Renal cortex interstitium (tissue), 11 donors: ENCODE measurements at regions not wholly inside any gene's neighbourhood (a gene's known extent, or its start where the extent isn't known, plus 50 kb on each side); places are given as distances from the start of the nearest gene placed in this dataset.
"Not testable (repeated sequence)": the region's sequence is repeated elsewhere in the genome, so short reads cannot be mapped to it uniquely, and the experiment has no call there.

Experiments used
- DNase-seq, 11 donors: peaks; one replicate each; pipeline ENCODE4 v3.0.0-alpha.2; 2013; ENCODE audit warnings: low read depth in 9 of 11, low spot score in 4 of 11; ENCODE audit errors: extremely low read depth in 1 of 11

DNA sequence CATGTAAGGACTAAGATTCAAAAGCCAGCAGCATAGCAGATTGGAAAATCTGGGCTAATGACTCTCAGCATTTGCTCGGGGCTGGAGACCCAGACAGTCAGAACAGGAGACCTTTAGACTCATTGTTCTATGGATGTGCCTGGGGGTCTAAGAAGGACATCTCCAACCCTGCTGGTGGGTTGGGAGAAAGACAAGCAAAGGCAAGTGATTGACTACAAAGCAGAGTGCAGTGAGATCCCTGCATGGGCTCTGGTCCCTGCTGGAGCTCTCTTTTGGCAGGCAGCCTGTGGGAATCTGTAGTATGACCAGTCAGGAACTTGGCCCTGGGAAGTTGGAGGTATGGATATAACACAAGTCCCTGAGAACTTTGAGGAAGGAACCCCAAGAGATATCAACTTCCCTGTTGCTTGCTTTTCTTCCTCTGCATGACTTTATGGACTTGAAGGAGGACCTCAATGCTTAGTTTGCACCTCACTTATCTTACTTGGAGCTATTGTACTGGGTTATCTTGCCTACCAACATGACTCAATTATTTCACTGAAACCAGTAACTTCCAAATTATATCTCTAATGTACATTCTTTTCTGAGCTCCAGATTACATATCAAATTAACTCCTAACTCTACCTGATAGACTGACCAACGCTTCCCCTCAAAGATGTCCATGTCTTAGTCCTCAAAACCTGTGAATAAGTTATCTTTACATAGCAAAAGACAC is 236.0 kb downstream of the CYRIA start:
- DNase-seq = no peak

DNA sequence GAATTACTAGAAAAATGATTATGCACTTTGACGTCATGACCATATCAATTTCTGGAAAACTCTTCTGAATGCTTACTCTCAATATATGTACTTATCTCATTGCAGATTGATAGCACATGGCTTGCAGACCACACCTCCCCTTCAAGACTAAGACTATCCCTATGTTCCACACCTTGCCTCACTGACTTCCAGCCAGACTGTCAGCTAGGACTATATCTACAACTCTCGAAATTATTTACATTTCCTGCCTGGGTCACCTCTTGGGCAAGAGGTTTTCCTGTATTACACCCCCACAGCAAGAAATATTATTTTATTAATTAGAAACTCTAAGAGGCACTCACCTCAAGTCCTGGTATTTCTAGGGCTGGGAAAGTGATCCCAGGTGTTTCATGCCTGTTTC is 236.6 kb downstream of the CYRIA start:
- DNase-seq = no peak

GRCh38 chr2:16425462-16426336 is 239.9 kb downstream of the CYRIA start:
- DNase-seq = no peak

GRCh38 chr2:16420421-16420820 is 245.2 kb downstream of the CYRIA start:
- no peak for DNase-seq

- DNase-seq = no peak
Measured at GRCh38 chr2:16417726-16418125, 247.9 kb downstream of the CYRIA start.

DNA sequence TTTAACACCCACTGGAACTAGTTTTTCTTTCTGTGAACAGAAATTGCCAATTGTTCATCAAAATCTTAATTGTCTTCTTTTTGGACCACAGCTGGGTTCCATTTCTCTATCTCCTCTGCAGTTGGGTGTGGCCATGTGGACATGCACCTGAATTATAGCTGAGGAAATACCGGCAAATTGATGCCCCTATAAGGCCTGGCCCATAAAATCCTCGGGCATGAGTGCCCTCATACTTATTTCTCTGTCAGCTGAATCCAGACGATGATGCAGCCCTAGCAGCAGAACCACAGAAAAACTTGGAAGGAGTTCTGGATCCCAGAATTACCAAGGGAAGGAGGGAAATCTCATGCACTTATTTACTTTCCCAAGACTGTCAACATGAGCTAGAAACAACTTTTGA is 249.0 kb downstream of the CYRIA start:
- no peak for DNase-seq

DNA sequence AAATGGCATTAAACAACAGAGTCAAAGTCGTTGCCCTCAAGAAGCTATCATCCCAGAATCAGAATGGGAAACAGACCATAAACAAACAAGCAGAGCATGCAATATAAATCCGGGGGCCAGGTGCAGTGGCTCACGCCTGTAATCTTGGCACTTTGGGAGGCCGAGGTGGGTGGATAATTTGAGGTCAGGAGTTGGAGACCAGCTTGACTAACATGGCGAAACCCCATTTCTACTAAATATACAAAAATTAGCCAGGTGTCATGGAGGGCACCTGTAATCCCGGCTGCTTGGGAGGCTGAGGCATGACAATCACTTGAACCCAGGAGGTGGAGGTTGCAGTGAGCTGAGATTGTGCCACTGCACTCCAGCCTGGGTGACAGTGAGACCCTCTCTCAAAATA is 249.8 kb downstream of the CYRIA start:
- not testable (repeated sequence) for DNase-seq

GRCh38 chr2:16413947-16414346 is 251.7 kb downstream of the CYRIA start:
- no peak for DNase-seq

DNA sequence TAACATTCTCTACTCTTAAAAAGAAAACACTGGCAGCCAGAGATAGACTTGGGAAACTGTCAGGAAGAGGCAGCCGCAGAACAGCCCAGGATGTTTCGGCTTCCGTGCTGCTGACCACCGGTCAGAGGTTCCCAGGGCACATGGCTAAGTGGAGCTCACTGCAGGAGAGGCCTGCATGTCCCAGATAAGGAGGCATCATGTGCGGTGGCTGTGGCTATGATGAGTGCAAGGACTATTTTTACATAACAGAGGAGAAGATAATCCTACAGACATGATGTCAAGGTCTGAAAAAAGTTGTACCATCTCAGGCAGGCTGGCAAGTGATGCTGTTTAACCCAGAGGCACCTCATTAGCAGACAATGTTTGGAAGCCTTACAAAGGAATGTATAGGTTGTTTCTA is 252.3 kb downstream of the CYRIA start:
- DNase-seq = no peak

- DNase-seq = no peak
Measured at GRCh38 chr2:16412321-16413030, 253.2 kb downstream of the CYRIA start.

- DNase-seq = no peak
Measured at GRCh38 chr2:16411788-16412187, 253.8 kb downstream of the CYRIA start.

DNA sequence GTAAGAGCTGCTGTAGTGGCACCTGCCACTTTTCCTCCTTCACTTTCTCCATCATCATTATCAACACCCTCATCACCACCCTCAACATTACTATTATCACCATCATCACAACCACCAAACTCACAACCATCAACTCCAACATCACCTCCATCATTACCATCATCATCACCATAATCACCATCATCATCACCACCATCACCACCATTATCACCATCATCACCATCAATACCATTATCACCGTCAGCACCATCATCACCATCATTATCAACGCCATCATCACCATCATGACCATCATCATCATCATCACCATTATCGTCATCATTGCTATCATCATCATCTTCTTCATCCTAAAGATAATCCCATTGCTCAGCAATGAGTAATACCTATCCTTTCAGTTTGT is 255.8 kb downstream of the CYRIA start:
- DNase-seq = no peak

DNA sequence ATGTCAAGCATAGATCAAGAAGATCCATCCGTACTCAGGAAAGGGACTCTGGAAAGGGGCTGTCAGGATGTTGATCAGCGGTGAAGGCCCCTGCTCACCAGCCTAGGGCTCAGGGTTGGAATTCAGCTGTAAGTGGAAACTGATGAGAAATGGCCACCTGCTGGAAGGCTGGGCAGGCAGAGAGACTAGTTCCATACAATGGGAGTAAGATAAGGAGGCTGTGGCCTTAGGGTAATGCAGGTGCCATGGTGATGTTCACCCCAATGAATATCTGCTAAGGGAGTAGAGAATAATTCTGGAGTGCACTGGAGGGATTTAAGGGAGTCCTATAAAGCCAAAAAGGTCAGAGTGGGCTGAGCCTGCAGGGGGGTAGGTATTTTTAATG is 256.6 kb downstream of the CYRIA start:
- no peak for DNase-seq

GRCh38 chr2:16408331-16409005 is 257.2 kb downstream of the CYRIA start:
- DNase-seq = no peak

- no peak for DNase-seq
Measured at GRCh38 chr2:16407358-16407757, 258.3 kb downstream of the CYRIA start.

- DNase-seq = peak in 6 of 11 donors; percentile 21 to 67 (median 53)
Measured at GRCh38 chr2:16406496-16407289, 258.9 kb downstream of the CYRIA start.

DNA sequence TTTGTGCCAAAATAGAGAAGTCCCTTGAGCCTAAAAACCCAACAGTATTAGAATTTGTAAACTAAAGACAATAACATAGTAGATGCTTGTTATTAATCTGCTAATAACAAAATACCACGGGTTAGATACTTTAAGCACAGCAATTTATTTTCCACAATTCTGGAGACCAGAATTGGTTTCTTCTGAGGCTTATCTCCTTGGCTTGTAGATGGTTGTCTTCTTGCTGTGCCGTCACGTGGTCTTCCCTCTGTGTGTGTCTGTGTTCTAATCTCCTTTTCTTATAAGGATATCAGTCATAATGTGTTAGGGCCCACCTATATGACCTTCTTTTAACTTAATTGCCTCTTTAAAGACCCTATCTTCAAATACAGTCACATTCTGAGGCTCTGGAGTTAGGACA is 260.1 kb downstream of the CYRIA start:
- no peak for DNase-seq

DNA sequence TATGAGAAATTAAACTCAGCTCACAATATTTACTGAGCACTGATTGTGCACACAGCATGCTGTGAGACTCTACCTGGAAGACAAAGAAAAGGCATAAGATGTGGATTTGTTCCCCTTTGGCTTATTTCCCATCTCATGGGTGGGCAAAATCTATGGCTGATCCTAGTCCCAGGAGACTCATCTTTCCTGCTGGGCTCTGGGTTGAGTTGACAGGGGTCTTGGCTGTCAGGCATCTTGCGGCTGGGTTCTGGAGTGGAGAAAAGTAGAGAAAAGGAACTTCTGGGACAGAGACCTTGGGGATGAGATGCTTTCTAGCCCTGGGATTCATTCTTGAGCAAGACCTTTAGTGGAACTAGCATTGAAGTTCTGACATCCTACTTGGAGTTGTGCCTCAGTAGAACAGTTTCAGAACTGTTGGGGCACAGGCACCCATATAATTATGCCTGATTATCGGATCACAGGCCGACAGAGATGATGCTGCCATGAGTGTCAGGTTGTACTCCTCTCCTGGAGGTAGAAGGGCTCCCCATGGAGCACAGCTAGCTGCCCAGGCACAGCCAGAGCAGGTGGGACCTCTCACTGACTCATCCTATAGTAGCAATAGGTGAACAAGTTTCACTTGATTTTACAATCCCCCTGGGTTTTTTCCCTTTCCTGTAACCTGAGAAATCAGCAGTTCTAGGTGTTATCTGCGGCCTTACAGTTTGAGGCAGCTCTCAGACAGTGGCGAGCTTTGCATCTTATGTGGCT is 260.9 kb downstream of the CYRIA start:
- DNase-seq = no peak
